Mesenchymal stem cell (in vitro differentiated cells and primary cell): ENCODE measurements at regions not wholly inside any gene's neighbourhood (a gene's known extent, or its start where the extent isn't known, plus 50 kb on each side); places are given as distances from the start of the nearest gene placed in this dataset.
"Not testable (repeated sequence)": the region's sequence is repeated elsewhere in the genome, so short reads cannot be mapped to it uniquely, and the experiment has no call there.

Experiments
- DNase-seq: peaks from one replicate; pipeline ENCODE4 v3.0.0-alpha.2; 2013
- H2AFZ ChIP-seq: one replicate; pipeline ENCODE4 v1.6.1; 2013; ENCODE audit warnings: low read depth, mild to moderate bottlenecking, control low read depth, inconsistent platforms, low read length, moderate library complexity
- H2AK5ac ChIP-seq: 2 replicates; pipeline ENCODE4 v1.6.1; 2013; ENCODE audit warnings: low read length, moderate library complexity, mild to moderate bottlenecking, inconsistent platforms; ENCODE audit not compliant: severe bottlenecking
- H2BK120ac ChIP-seq: one replicate; pipeline ENCODE4 v1.6.1; 2013; ENCODE audit warnings: low read depth, mild to moderate bottlenecking, inconsistent platforms, low read length, moderate library complexity
- H2BK12ac ChIP-seq, 2 experiments: one replicate each; pipeline ENCODE4 v1.6.1; 2013; ENCODE audit warnings: inconsistent platforms in 2 of 2, low read length in 2 of 2, mild to moderate bottlenecking in 2 of 2, moderate library complexity in 2 of 2, control low read depth in 1 of 2
- H2BK15ac ChIP-seq: one replicate; pipeline ENCODE4 v1.6.1; 2013; ENCODE audit warnings: mild to moderate bottlenecking, low read depth, inconsistent platforms; ENCODE audit not compliant: poor library complexity, severe bottlenecking
- H2BK5ac ChIP-seq: 2 replicates; pipeline ENCODE4 v1.6.1; 2013; ENCODE audit warnings: low read depth, mild to moderate bottlenecking, low read length, control low read depth, inconsistent platforms; ENCODE audit not compliant: poor library complexity, severe bottlenecking
- H3K14ac ChIP-seq, 2 experiments: one replicate each; pipeline ENCODE4 v1.6.1; 2013; ENCODE audit warnings: inconsistent platforms in 2 of 2, low read length in 2 of 2, control low read depth in 1 of 2, mild to moderate bottlenecking in 1 of 2, moderate library complexity in 1 of 2
- H3K18ac ChIP-seq, 2 experiments: one replicate each; pipeline ENCODE4 v1.6.1; 2013; ENCODE audit warnings: inconsistent platforms in 2 of 2, low read length in 2 of 2, control low read depth in 1 of 2, low read depth in 1 of 2, mild to moderate bottlenecking in 1 of 2
- H3K23ac ChIP-seq, 2 experiments: one replicate each; pipeline ENCODE4 v1.6.1; 2013; ENCODE audit warnings: inconsistent platforms in 2 of 2, low read length in 2 of 2, mild to moderate bottlenecking in 2 of 2, moderate library complexity in 2 of 2, control low read depth in 1 of 2
- H3K27ac ChIP-seq: 2 replicates; pipeline ENCODE4 v1.5.1; 2013; ENCODE audit warnings: mild to moderate bottlenecking, moderate library complexity, low read length, control low read depth, inconsistent platforms; ENCODE audit not compliant: poor library complexity, severe bottlenecking
- H3K27me3 ChIP-seq, 2 experiments: 2 replicates each; pipeline versions ENCODE4 v1.6.1 to v1.7.0; 2013; ENCODE audit warnings: low read length in 2 of 2, mild to moderate bottlenecking in 2 of 2, moderate library complexity in 2 of 2, control low read depth in 1 of 2, inconsistent platforms in 1 of 2; ENCODE audit not compliant: control insufficient read depth in 1 of 2, insufficient read depth in 1 of 2
- H3K36me3 ChIP-seq, 2 experiments: 2 replicates each; pipeline versions ENCODE4 v1.6.1 to v1.7.0; 2013; ENCODE audit warnings: low read length in 2 of 2, control low read depth in 1 of 2, inconsistent platforms in 1 of 2, low read depth in 1 of 2, mild to moderate bottlenecking in 1 of 2; ENCODE audit not compliant: insufficient read depth in 2 of 2, control insufficient read depth in 1 of 2
- H3K4ac ChIP-seq, 2 experiments: one replicate each; pipeline ENCODE4 v1.6.1; 2013; ENCODE audit warnings: inconsistent platforms in 2 of 2, low read length in 2 of 2, mild to moderate bottlenecking in 2 of 2, moderate library complexity in 2 of 2, control low read depth in 1 of 2, low read depth in 1 of 2
- H3K4me1 ChIP-seq: 2 replicates; pipeline ENCODE4 v1.6.1; 2013; ENCODE audit warnings: low read depth, low read length, control low read depth; ENCODE audit not compliant: control insufficient read depth, insufficient read depth
- H3K4me2 ChIP-seq: 2 replicates; pipeline ENCODE4 v1.6.1; 2013; ENCODE audit warnings: low read length, mild to moderate bottlenecking, inconsistent platforms; ENCODE audit not compliant: poor library complexity, severe bottlenecking
- H3K4me3 ChIP-seq, 2 experiments: 2 replicates each; pipeline versions ENCODE4 v1.5.1 to v1.7.0; 2013; ENCODE audit warnings: low read length in 2 of 2, mild to moderate bottlenecking in 2 of 2, control low read depth in 1 of 2, low read depth in 1 of 2; ENCODE audit not compliant: insufficient read depth in 1 of 2
- H3K79me1 ChIP-seq: replicated peaks from 2 replicates; pipeline ENCODE4 v1.6.1; 2013; ENCODE audit warnings: mild to moderate bottlenecking, control low read depth, low read length, inconsistent platforms; ENCODE audit not compliant: poor library complexity, severe bottlenecking
- H3K9ac ChIP-seq: 2 replicates; pipeline ENCODE4 v1.7.0; 2013; ENCODE audit warnings: mild to moderate bottlenecking, low read length, moderate library complexity
- H3K9me3 ChIP-seq: 2 replicates; pipeline ENCODE4 v1.7.0; 2013; ENCODE audit warnings: mild to moderate bottlenecking, low read length; ENCODE audit not compliant: control insufficient read depth
- H4K8ac ChIP-seq: one replicate; pipeline ENCODE4 v1.6.1; 2013; ENCODE audit warnings: inconsistent platforms, mild to moderate bottlenecking, low read length, moderate library complexity
- H4K91ac ChIP-seq: one replicate; pipeline ENCODE4 v1.6.1; 2013; ENCODE audit warnings: mild to moderate bottlenecking, low read length, inconsistent platforms
- WGBS: methylation state at CpG from one replicate; pipeline ENCODE4 v1.1.7; 2013; ENCODE audit warnings: mixed read lengths; 5-methylcytosine and 5-hydroxymethylcytosine counted together

- H2AK5ac ChIP-seq: no peak overlapping the region
- H3K14ac ChIP-seq: no peak overlapping the region
- WGBS: 100% methylated on average over 1 of the region's 2 CpGs
- H3K27ac ChIP-seq: no peak overlapping the region
- no peaks in the 10 kb centered on the region for H3K79me1 ChIP-seq
- no peak overlapping the region for H2BK5ac ChIP-seq
- no peak overlapping the region for H3K4me3 ChIP-seq
- H3K4ac ChIP-seq: no peak overlapping the region
- no peak overlapping the region for H2BK120ac ChIP-seq
- no peaks in the 10 kb centered on the region for H3K27me3 ChIP-seq
- H3K36me3 ChIP-seq: no peaks in the 10 kb centered on the region
- H3K18ac ChIP-seq: no peak overlapping the region
- H4K91ac ChIP-seq: no peak overlapping the region
- no peak overlapping the region for H3K4me2 ChIP-seq
- no peak overlapping the region for H3K23ac ChIP-seq
- no peak overlapping the region for H2BK15ac ChIP-seq
- no peak overlapping the region for H2BK12ac ChIP-seq
- no peak overlapping the region for H2AFZ ChIP-seq
- DNase-seq: no peak
- no peaks in the 10 kb centered on the region for H3K9me3 ChIP-seq
- H3K4me1 ChIP-seq: no peaks in the 10 kb centered on the region
- no peak overlapping the region for H3K9ac ChIP-seq
- H4K8ac ChIP-seq: no peak overlapping the region
Measured at GRCh38 chr1:78269591-78269990, 221.2 kb upstream of the PTGFR start.

GRCh38 chr1:78271423-78271822, 219.4 kb upstream of the PTGFR start:
- not testable (repeated sequence) for H2BK5ac ChIP-seq, H2AFZ ChIP-seq, H2BK120ac ChIP-seq, H3K18ac ChIP-seq, H3K36me3 ChIP-seq, H3K4me1 ChIP-seq, H3K4me2 ChIP-seq, H3K14ac ChIP-seq, H4K91ac ChIP-seq, H3K4ac ChIP-seq, H3K79me1 ChIP-seq, H4K8ac ChIP-seq, H3K4me3 ChIP-seq, H3K23ac ChIP-seq, H2BK12ac ChIP-seq, H3K27ac ChIP-seq, H2AK5ac ChIP-seq, H2BK15ac ChIP-seq, H3K27me3 ChIP-seq, H3K9me3 ChIP-seq, H3K9ac ChIP-seq, DNase-seq
- 100% methylated on average over 1 of the region's 2 CpGs for WGBS

- Histone ChIP-seq H4K91ac (no peak overlapping the region), H2BK5ac (no peak overlapping the region), H2AK5ac (no peak overlapping the region), H3K36me3 (no peaks in the 10 kb centered on the region), H4K8ac (no peak overlapping the region), H3K4me1 (no peaks in the 10 kb centered on the region), H3K27me3 (no peaks in the 10 kb centered on the region), H2BK15ac (no peak overlapping the region), H3K4me3 (no peak overlapping the region), H2BK120ac (no peak overlapping the region), H3K23ac (no peak overlapping the region), H3K9me3 (no peaks in the 10 kb centered on the region), H3K4ac (no peak overlapping the region), H2BK12ac (no peak overlapping the region), H3K9ac (no peak overlapping the region), H3K4me2 (no peak overlapping the region), H3K79me1 (no peaks in the 10 kb centered on the region), H2AFZ (no peak overlapping the region), H3K14ac (no peak overlapping the region), H3K18ac (no peak overlapping the region), H3K27ac (no peak overlapping the region)
- WGBS: 70% methylated on average over 3 of the region's 3 CpGs
- DNase-seq: peak; percentile 13
Measured at GRCh38 chr1:78274814-78275213, 216.0 kb upstream of the PTGFR start.

GRCh38 chr1:78275456-78275855, 215.3 kb upstream of the PTGFR start:
- H2AK5ac ChIP-seq: no peak overlapping the region
- DNase-seq: no peak
- no peak overlapping the region for H2BK5ac ChIP-seq
- H3K4me3 ChIP-seq: no peak overlapping the region
- H3K27ac ChIP-seq: no peak overlapping the region
- H3K18ac ChIP-seq: no peak overlapping the region
- H2BK12ac ChIP-seq: no peak overlapping the region
- no peak overlapping the region for H3K14ac ChIP-seq
- no peak overlapping the region for H2BK120ac ChIP-seq
- no peak overlapping the region for H3K23ac ChIP-seq
- no peaks in the 10 kb centered on the region for H3K9me3 ChIP-seq
- H3K79me1 ChIP-seq: no peaks in the 10 kb centered on the region
- WGBS: 58% methylated on average over 1 of the region's 2 CpGs
- H3K4me1 ChIP-seq: no peaks in the 10 kb centered on the region
- no peak overlapping the region for H3K4ac ChIP-seq
- no peak overlapping the region for H2AFZ ChIP-seq
- no peak overlapping the region for H2BK15ac ChIP-seq
- H3K36me3 ChIP-seq: no peaks in the 10 kb centered on the region
- H4K8ac ChIP-seq: no peak overlapping the region
- no peaks in the 10 kb centered on the region for H3K27me3 ChIP-seq
- H3K4me2 ChIP-seq: no peak overlapping the region
- H4K91ac ChIP-seq: no peak overlapping the region
- no peak overlapping the region for H3K9ac ChIP-seq
